ENCODE measurements at regions not wholly inside any gene's neighbourhood (a gene's known extent, or its start where the extent isn't known, plus 50 kb on each side); places are given as distances from the start of the nearest gene placed in this dataset.

DNA sequence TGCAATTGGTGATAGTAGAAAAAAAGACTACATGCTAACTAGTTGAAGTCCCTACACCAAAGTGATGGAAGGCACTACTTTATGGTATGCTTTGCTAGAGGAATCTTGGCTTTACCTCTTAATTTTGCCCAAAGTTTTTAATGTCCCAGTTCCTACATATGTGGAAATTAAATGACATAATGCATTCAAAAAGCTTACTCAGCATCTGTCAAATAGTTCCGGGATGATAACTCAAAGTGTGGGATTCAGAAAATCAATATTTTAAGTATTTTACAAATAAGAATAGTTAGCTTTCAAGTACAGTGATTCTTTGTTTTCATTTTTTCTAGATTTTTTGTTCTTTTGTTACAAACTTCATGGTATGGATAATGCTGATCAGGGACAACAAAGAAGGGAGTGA, 211.6 kb downstream of the PCDH20 start:
- TF ChIP-seq, protein P1, sequence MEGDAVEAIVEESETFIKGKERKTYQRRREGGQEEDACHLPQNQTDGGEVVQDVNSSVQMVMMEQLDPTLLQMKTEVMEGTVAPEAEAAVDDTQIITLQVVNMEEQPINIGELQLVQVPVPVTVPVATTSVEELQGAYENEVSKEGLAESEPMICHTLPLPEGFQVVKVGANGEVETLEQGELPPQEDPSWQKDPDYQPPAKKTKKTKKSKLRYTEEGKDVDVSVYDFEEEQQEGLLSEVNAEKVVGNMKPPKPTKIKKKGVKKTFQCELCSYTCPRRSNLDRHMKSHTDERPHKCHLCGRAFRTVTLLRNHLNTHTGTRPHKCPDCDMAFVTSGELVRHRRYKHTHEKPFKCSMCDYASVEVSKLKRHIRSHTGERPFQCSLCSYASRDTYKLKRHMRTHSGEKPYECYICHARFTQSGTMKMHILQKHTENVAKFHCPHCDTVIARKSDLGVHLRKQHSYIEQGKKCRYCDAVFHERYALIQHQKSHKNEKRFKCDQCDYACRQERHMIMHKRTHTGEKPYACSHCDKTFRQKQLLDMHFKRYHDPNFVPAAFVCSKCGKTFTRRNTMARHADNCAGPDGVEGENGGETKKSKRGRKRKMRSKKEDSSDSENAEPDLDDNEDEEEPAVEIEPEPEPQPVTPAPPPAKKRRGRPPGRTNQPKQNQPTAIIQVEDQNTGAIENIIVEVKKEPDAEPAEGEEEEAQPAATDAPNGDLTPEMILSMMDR (IDR thresholded peaks at IDR 0.05): no peak
- TF ChIP-seq POLR2A (IDR thresholded peaks at IDR 0.05): no peak

Data from body of pancreas (tissue), 4 donors.